Tibial nerve (tissue), 4 donors: ENCODE measurements at regions not wholly inside any gene's neighbourhood (a gene's known extent, or its start where the extent isn't known, plus 50 kb on each side); places are given as distances from the start of the nearest gene placed in this dataset.

ENCODE experiments used
- EP300 ChIP-seq, 2 donors: sonication (generic); formaldehyde crosslinking; IDR thresholded peaks; one replicate each; pipeline ENCODE4 v1.6.1; 2017; ENCODE audit warnings: antibody characterized with exemption in 2 of 2, mild to moderate bottlenecking in 1 of 2
- POLR2A ChIP-seq, 2 donors: fragments of 450-650 bp; IDR thresholded peaks; one replicate each; pipeline ENCODE4 v1.6.1; 2017; ENCODE audit warnings: antibody characterized with exemption in 2 of 2, mild to moderate bottlenecking in 2 of 2, moderate library complexity in 2 of 2
- TF ChIP-seq, protein P1 (sequence below), 5 experiments: fragments of 200-600 bp in 3 of 5; fragments of 450-650 bp in 2 of 5; sonication (generic) in 3 of 5; IDR thresholded peaks; one replicate each; pipeline ENCODE4 v1.5.1; 2016 to 2019; ENCODE audit warnings: antibody characterized with exemption in 5 of 5, mild to moderate bottlenecking in 3 of 5, moderate library complexity in 2 of 5

DNA sequence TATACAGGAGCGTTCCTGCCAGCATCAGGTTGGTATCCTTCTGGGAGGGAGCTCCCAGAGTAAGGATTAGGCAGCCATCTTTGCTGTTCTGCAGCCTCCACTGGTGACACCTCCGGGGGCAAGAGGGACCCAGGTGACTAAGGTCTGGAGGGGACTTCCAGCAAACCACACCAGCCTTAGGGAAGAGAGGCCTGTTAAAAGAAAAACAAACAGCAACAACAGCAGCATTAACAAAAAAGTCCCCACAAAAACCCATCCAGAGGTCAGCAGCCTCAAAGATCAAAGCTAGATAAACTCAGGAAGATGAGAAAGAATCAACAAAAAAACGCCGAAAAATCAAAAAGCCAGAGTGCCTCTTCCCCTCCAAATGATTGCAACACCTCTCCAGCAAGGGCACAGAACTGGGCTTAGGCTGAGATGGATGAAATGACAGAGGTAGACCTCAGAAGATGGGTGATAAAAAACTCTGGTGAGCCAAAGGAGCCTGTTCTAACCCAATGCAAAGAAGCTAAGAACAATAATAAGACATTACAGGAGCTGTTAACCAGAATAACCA is 388.2 kb downstream of the SPATA31D1 start:
- TF ChIP-seq POLR2A (IDR thresholded peaks at IDR 0.05): no peak
- TF ChIP-seq, protein P1, sequence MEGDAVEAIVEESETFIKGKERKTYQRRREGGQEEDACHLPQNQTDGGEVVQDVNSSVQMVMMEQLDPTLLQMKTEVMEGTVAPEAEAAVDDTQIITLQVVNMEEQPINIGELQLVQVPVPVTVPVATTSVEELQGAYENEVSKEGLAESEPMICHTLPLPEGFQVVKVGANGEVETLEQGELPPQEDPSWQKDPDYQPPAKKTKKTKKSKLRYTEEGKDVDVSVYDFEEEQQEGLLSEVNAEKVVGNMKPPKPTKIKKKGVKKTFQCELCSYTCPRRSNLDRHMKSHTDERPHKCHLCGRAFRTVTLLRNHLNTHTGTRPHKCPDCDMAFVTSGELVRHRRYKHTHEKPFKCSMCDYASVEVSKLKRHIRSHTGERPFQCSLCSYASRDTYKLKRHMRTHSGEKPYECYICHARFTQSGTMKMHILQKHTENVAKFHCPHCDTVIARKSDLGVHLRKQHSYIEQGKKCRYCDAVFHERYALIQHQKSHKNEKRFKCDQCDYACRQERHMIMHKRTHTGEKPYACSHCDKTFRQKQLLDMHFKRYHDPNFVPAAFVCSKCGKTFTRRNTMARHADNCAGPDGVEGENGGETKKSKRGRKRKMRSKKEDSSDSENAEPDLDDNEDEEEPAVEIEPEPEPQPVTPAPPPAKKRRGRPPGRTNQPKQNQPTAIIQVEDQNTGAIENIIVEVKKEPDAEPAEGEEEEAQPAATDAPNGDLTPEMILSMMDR (IDR thresholded peaks at IDR 0.05): no peak
- no peak for TF ChIP-seq EP300 (IDR thresholded peaks at IDR 0.05)
